Muscle of leg (tissue), 3 donors: ENCODE measurements at regions not wholly inside any gene's neighbourhood (a gene's known extent, or its start where the extent isn't known, plus 50 kb on each side); places are given as distances from the start of the nearest gene placed in this dataset.

Experiments
- DNase-seq: peaks from one replicate; pipeline ENCODE4 v3.0.0; 2013
- H3K27ac ChIP-seq: one replicate; pipeline ENCODE4 v1.5.1; 2013; ENCODE audit warnings: mild to moderate bottlenecking, low read length, control low read depth
- H3K27me3 ChIP-seq: one replicate; pipeline ENCODE4 v1.6.1; 2013; ENCODE audit warnings: low read length; ENCODE audit not compliant: control insufficient read depth, insufficient read depth
- H3K36me3 ChIP-seq: one replicate; pipeline ENCODE4 v1.6.1; 2013; ENCODE audit warnings: low read length; ENCODE audit not compliant: control insufficient read depth, insufficient read depth
- H3K4me1 ChIP-seq: one replicate; pipeline ENCODE4 v1.6.1; 2013; ENCODE audit warnings: low read length; ENCODE audit not compliant: control insufficient read depth, insufficient read depth
- H3K4me3 ChIP-seq: one replicate; pipeline ENCODE4 v1.5.1; 2013; ENCODE audit warnings: low read length, control low read depth
- H3K9me3 ChIP-seq: replicated peaks from 2 replicates; pipeline ENCODE4 v1.6.1; 2013; ENCODE audit warnings: low read depth, low read length; ENCODE audit not compliant: control insufficient read depth
- WGBS: methylation state at CpG from one replicate; pipeline ENCODE4 v1.1.5; 2013; ENCODE audit warnings: missing lambda C conversion rate; ENCODE audit not compliant: insufficient coverage; 5-methylcytosine and 5-hydroxymethylcytosine counted together

DNA sequence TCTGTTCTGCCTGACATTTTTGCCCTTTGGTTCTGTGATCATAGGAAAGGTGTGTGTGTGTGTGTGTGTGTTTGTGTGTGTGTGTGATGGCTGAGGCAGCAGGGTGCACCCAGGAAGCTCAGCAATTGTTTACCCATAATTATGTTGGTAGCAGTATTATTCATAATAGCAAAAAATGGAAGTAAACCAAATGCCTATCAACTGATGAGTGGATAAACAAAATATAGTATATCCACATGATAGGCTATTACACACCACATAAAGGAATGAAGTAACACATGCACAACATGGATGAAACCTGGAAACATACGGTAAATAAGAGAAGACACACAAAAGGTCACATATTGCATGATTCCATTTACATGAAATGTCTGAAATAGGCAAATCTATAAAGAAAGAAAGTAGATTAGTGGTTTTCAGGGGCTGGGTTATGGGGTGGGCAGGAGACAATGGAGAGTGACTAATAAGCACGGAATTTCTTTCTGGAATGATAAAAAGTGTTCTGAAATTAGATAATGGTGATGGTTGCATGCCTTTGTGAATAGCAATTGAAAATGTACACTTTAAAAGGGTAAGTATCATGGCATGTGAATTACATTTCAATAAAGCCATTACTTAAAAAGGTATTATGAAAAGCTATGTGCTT lies 167.2 kb downstream of the POLR2M start:
- H3K27me3 ChIP-seq, result no peaks in the 10 kb centered on the region
- peaks cover 3% of the 10 kb centered on the region for H3K4me1 ChIP-seq
- 100% methylated on average over 1 of the region's 2 CpGs for WGBS
- no peak overlapping the region for H3K4me3 ChIP-seq
- H3K9me3 ChIP-seq, result peaks cover 11% of the 10 kb centered on the region
- no peak overlapping the region for H3K27ac ChIP-seq
- DNase-seq, result no peak
- H3K36me3 ChIP-seq, result no peaks in the 10 kb centered on the region

- peaks cover 11% of the 10 kb centered on the region for H3K9me3 ChIP-seq
- H3K36me3 ChIP-seq, result no peaks in the 10 kb centered on the region
- no peak overlapping the region for H3K4me3 ChIP-seq
- no peak for DNase-seq
- no peak overlapping the region for H3K27ac ChIP-seq
- no peaks in the 10 kb centered on the region for H3K27me3 ChIP-seq
- peaks cover 3% of the 10 kb centered on the region for H3K4me1 ChIP-seq
Measured at GRCh38 chr15:57875347-57875746, 168.8 kb downstream of the POLR2M start.

DNA sequence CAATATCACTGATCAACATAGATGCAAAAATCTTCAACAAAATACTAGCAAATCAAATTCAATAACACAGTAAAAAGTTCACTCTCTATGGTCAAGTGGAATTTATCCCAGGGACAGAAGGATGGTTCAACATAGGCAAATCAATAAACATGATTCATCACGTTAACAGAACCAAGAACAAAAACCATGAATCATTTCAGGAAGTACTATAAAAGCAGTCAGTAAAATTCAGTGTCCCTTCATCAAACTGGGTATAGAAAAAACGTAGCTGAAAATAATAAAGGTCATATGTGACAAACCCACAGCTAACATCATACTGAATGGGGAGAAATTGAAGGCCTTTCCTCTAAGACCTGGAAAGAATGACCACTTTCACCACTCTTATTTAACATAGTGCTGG lies 172.1 kb downstream of the POLR2M start:
- WGBS, result no CpG with 5 or more reads among the region's 2 CpGs
- H3K4me3 ChIP-seq, result no peak overlapping the region
- H3K4me1 ChIP-seq, result peaks cover 6% of the 10 kb centered on the region
- no peak for DNase-seq
- H3K36me3 ChIP-seq, result no peaks in the 10 kb centered on the region
- H3K27ac ChIP-seq, result no peak overlapping the region
- no peaks in the 10 kb centered on the region for H3K27me3 ChIP-seq
- peaks cover 11% of the 10 kb centered on the region for H3K9me3 ChIP-seq

- no peak overlapping the region for H3K27ac ChIP-seq
- H3K27me3 ChIP-seq, result no peaks in the 10 kb centered on the region
- H3K4me3 ChIP-seq, result no peak overlapping the region
- 100% methylated on average over 1 of the region's 3 CpGs for WGBS
- peaks cover under 1% of the 10 kb centered on the region for H3K9me3 ChIP-seq
- DNase-seq, result no peak
- H3K36me3 ChIP-seq, result no peaks in the 10 kb centered on the region
- H3K4me1 ChIP-seq, result peaks cover 22% of the 10 kb centered on the region
Measured at GRCh38 chr15:57881361-57881760, 174.8 kb downstream of the POLR2M start.

- no peaks in the 10 kb centered on the region for H3K27me3 ChIP-seq
- no peak overlapping the region for H3K4me3 ChIP-seq
- H3K36me3 ChIP-seq, result no peaks in the 10 kb centered on the region
- H3K4me1 ChIP-seq, result peaks cover 22% of the 10 kb centered on the region
- no peaks in the 10 kb centered on the region for H3K9me3 ChIP-seq
- DNase-seq, result peak; percentile 24
- H3K27ac ChIP-seq, result no peak overlapping the region
- WGBS, result no CpG with 5 or more reads among the region's 3 CpGs
Measured at GRCh38 chr15:57881972-57882371, 175.5 kb downstream of the POLR2M start.

- H3K36me3 ChIP-seq, result no peaks in the 10 kb centered on the region
- 27% methylated on average over 1 of the region's 1 CpG for WGBS
- DNase-seq, result peak; percentile 85
Measured at GRCh38 chr15:57883701-57884100, 177.2 kb downstream of the POLR2M start.

DNA sequence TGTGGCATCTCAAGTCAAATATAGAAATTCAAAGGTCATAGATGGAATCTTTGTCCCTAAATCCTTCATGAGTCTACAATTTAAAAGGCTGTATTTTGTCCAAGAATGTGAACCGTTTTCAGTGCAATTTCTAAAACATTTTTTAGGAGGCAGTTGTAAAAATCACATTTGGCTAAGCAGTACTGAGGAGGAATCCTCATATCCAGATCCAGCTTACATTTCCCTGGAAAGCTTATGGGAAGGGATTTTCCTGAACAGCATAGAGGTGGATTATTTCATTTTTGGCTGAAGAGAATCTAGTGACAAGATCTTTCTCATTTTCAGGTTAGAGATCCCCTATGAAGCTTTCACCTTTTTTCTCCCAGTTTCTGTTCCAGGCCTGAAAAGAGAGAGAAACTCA lies 178.4 kb downstream of the POLR2M start:
- Histone ChIP-seq H3K27me3 (no peaks in the 10 kb centered on the region), H3K4me1 (peaks cover 22% of the 10 kb centered on the region), H3K36me3 (no peaks in the 10 kb centered on the region), H3K4me3 (no peak overlapping the region), H3K9me3 (no peaks in the 10 kb centered on the region), H3K27ac (no peak overlapping the region)
- no CpG with 5 or more reads among the region's 1 CpG for WGBS
- peak; percentile 78 for DNase-seq

More at GRCh38 chr15:57883701-57884100, 177.2 kb downstream of the POLR2M start:
- H3K9me3 ChIP-seq, result no peaks in the 10 kb centered on the region
- no peaks in the 10 kb centered on the region for H3K27me3 ChIP-seq
- no peak overlapping the region for H3K4me3 ChIP-seq
- H3K27ac ChIP-seq, result peak overlapping the region; percentile 49
- peaks cover 22% of the 10 kb centered on the region for H3K4me1 ChIP-seq

GRCh38 chr15:57885435-57885834 lies 178.9 kb downstream of the POLR2M start:
- H3K27me3 ChIP-seq, result no peaks in the 10 kb centered on the region
- no peak for DNase-seq
- no peak overlapping the region for H3K27ac ChIP-seq
- peaks cover 22% of the 10 kb centered on the region for H3K4me1 ChIP-seq
- no peaks in the 10 kb centered on the region for H3K36me3 ChIP-seq
- H3K4me3 ChIP-seq, result no peak overlapping the region
- H3K9me3 ChIP-seq, result no peaks in the 10 kb centered on the region
- WGBS, result 94% methylated on average over 5 of the region's 5 CpGs

GRCh38 chr15:57887825-57888224 lies 177.7 kb downstream of the ALDH1A2 start:
- H3K27me3 ChIP-seq, result no peaks in the 10 kb centered on the region
- H3K36me3 ChIP-seq, result no peaks in the 10 kb centered on the region
- DNase-seq, result no peak
- no peak overlapping the region for H3K27ac ChIP-seq
- 43% methylated on average over 2 of the region's 2 CpGs for WGBS
- H3K9me3 ChIP-seq, result no peaks in the 10 kb centered on the region
- no peak overlapping the region for H3K4me3 ChIP-seq
- H3K4me1 ChIP-seq, result peaks cover 22% of the 10 kb centered on the region

- Histone ChIP-seq H3K4me1 (peaks cover 4% of the 10 kb centered on the region), H3K27me3 (no peaks in the 10 kb centered on the region), H3K36me3 (no peaks in the 10 kb centered on the region), H3K27ac (no peak overlapping the region), H3K9me3 (no peaks in the 10 kb centered on the region), H3K4me3 (no peak overlapping the region)
- DNase-seq, result no peak
- no CpG with 5 or more reads among the region's 1 CpG for WGBS
Measured at GRCh38 chr15:57890351-57890750, 175.2 kb downstream of the ALDH1A2 start.

- WGBS, result no CpG with 5 or more reads among the region's 3 CpGs
- Histone ChIP-seq H3K9me3 (no peaks in the 10 kb centered on the region), H3K27ac (no peak overlapping the region), H3K4me3 (no peak overlapping the region), H3K4me1 (no peaks in the 10 kb centered on the region), H3K36me3 (no peaks in the 10 kb centered on the region), H3K27me3 (no peaks in the 10 kb centered on the region)
- DNase-seq, result no peak
Measured at GRCh38 chr15:57890878-57891277, 174.6 kb downstream of the ALDH1A2 start.
